Erythroblast (primary cell): ENCODE measurements at regions not wholly inside any gene's neighbourhood (a gene's known extent, or its start where the extent isn't known, plus 50 kb on each side); places are given as distances from the start of the nearest gene placed in this dataset.
"Not testable (repeated sequence)": the region's sequence is repeated elsewhere in the genome, so short reads cannot be mapped to it uniquely, and the experiment has no call there.

Source experiments
- DNase-seq, 2 experiments: peaks; one replicate each; lab custom pipeline; 2025; lab: John Stamatoyannopoulos, UW
- GATA1 ChIP-seq: IDR thresholded peaks from 2 replicates; pipeline ENCODE4 v1.6.1; 2011; ENCODE audit warnings: low read depth, mild to moderate bottlenecking, control low read depth, low read length, moderate library complexity
- POLR2A ChIP-seq: IDR thresholded peaks from 2 replicates; pipeline ENCODE4 v1.6.1; 2011; ENCODE audit warnings: mild to moderate bottlenecking, low read length

DNA sequence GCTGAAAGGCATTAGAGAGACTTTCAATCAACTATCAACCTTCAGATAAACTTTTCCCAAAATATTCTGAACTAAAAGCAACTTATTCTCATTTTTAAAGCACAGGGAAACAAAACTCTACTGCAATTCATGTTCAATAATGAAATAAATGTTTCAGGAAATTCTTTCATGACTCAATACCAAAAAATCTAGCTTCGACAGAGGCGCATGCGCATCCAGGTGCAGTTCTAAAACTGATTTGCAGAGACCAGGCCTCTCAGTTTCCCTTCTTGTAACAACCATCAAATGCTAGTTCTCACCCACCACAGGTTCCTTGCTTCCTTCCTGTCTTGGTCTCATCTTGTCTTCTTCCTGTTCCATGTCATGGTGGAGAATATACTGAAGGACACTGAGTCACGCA is 55.3 kb upstream of the NRBF2 start:
- no peak for TF ChIP-seq GATA1
- no peak for TF ChIP-seq POLR2A

DNA sequence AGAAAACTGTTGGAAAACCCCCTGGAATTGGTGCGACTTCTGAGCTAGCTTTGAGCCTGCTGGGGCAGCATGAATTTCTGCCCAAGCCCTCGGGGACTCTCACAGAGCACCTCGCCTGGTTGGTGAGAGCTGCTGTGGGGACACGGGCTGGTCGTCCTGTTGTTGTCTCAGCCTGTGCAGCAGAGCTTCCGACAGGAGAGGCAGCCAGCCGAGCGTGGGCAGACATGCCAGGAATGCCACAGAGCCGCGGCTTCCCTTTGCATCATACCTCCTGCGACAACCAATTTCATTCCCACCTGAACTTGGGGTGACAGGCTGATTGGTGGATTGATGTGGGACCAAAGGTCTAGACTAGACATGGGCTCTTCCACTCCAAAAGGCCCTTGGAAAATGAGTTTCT is 60.2 kb upstream of the NRBF2 start:
- DNase-seq = no peak

More for the DNA sequence above, 55.3 kb upstream of the NRBF2 start:
- no peak for DNase-seq

DNA sequence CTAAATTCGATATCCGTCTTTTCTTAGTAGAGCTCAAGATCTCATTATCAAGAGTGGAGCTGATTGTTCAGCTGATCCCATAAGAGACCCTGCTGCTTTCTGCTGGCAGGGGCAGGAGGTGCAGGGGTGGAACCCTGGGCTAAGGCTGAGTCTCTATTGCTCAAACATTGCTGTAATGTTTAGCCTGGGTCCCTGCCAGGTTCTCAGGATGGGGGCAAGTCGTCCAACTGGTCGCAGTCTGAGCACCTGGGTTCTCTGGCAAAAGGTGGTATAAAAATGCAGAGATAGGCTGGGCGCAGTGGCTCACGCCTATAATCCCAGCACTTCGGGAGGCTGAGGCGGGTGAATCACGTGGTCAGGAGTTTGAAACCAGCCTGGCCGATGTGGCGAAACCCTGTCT is 62.0 kb upstream of the NRBF2 start:
- DNase-seq = no peak
- TF ChIP-seq GATA1 (no peak), POLR2A (no peak)

More for the DNA sequence above, 60.2 kb upstream of the NRBF2 start:
- TF ChIP-seq POLR2A = no peak
- TF ChIP-seq GATA1 = no peak

DNA sequence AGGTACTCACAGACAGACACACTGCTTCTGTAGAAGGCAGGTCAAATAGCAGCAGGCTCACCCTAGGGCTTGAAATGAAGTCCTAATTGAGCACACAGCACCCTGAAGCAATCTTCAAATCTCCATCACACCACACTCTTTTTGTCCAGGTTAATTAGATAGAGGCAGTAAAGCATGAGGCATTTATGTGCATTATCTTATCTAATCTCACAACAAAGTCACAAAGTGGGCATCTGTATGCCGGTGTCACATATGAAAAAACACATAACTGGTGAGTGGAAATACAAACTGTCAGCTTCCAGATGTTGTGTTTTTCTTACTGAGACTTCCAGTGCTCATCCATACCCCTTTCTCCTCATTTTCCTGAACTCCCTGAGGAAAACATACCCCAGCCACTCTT is 63.8 kb upstream of the NRBF2 start:
- no peak for TF ChIP-seq POLR2A
- no peak for TF ChIP-seq GATA1
- no peak for DNase-seq

DNA sequence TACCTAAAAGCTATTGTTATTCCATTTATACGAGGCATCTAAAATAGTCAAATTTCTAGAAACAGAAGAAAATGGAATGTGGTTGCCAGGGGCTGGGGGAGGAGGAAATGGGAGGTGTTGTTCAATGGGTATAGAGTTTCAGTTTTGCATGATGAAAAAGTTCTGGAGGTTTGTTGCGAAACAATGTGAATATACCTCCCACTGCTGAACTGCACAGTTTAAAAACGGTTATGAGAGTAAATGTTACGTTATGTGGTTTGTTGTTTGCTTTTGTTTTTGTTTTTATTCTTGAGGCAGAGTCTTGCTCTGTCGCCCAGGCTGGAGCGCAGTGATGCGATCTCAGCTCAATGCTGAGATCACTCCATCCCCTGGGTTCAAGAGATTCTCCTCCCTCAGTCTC is 64.9 kb upstream of the NRBF2 start:
- TF ChIP-seq POLR2A (no peak), GATA1 (no peak)
- DNase-seq = no peak

DNA sequence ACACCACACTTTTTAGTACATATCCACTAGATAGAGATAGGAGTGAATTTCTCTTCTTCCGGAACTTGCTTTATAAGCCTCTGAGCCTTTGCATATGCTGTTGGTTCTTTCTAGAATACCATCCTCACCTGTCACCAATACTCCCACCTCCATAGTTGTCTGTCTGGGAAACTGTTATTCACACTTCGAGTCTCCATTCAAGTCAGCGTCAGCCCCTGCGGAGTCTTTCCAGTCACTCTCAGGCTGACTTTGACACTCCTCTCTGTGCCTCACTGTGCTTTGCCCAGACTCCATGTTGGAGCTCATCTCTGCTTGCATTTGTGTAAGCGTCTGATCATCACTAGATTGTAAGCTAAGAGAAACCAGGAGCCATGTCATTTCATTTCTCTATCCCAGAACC is 66.5 kb upstream of the NRBF2 start:
- no peak for DNase-seq
- TF ChIP-seq GATA1 (no peak), POLR2A (no peak)

DNA sequence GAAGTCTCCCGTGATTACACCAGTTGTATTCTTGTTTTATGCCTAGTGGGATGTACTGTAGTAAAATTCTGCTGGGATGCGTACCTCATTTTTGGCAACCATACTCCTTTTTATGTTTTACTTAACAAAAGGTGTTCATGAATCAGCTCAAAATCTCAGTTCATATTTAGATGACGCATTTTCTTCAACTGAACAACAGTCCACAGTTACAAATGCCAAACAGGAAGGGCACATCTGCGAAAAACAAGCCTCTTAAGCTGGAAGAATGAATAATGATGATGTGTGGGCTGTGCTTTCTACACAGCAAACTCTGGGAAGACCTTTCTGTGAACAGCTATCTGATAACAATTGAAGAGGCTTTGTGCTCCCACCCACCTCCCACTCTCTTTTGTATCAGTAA is 68.4 kb upstream of the NRBF2 start:
- DNase-seq = no peak

DNA sequence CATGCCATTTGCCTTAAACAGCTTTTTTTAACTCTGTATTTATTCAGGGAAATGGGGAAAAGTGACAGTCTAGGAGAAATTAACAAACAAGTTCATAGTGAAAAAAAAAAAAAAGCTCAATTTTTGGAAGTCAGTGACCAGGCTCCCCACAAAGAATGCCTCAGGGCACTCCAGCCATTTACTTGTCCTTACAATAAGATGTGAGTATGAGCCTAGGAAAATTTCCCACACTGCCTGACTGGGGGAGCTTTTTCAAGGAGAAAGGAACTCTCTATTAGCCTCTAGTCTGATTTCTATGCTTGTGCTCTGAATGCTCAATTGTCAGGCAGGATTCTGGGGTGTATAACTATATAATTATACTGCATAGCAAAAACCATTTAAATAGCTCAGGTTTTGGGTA is 74.9 kb upstream of the NRBF2 start:
- DNase-seq = no peak
- TF ChIP-seq GATA1 (no peak), POLR2A (no peak)

More for the DNA sequence above, 68.4 kb upstream of the NRBF2 start:
- no peak for TF ChIP-seq POLR2A

DNA sequence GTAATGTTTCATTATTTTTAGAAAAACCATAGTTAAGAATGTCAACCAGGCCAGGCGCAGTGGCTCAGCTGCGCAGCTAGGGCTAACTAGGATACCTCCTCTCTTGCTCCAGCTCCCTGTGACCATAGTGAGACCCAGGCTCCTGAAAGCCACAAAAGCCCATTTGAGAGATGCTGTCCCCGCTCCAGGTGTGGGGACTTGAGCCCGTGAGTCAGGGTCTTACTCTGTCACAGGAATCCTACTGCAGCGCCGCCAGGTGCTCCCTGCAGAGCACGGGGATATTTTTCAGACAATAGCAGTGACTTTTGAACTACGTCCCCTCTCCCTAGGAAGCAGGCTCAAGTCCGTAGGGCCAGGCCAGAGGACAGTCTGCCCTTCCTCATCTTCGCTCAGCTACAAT is 75.6 kb upstream of the NRBF2 start:
- DNase-seq = no peak
- TF ChIP-seq POLR2A = no peak
- TF ChIP-seq GATA1 = no peak

DNA sequence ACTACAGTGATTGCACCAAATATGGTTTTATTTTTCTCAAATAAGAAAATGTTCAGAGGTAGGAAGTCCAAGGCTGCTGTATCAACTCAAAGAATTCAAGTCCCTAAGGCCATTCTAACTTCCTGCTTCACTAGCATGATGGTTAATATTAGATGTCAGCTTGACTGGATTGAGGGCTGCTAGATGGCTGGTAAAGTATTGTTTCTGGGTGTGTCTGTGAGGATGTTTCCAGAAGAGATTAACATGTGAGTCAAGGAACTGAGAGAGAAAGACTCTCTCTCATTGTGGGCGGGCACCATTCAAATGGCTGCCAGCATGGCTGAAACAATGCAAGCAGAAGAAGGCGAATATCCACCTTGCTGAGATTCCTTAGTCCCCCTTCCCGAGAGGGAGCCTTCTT is 77.4 kb upstream of the NRBF2 start:
- no peak for DNase-seq
- TF ChIP-seq POLR2A = no peak
- no peak for TF ChIP-seq GATA1

DNA sequence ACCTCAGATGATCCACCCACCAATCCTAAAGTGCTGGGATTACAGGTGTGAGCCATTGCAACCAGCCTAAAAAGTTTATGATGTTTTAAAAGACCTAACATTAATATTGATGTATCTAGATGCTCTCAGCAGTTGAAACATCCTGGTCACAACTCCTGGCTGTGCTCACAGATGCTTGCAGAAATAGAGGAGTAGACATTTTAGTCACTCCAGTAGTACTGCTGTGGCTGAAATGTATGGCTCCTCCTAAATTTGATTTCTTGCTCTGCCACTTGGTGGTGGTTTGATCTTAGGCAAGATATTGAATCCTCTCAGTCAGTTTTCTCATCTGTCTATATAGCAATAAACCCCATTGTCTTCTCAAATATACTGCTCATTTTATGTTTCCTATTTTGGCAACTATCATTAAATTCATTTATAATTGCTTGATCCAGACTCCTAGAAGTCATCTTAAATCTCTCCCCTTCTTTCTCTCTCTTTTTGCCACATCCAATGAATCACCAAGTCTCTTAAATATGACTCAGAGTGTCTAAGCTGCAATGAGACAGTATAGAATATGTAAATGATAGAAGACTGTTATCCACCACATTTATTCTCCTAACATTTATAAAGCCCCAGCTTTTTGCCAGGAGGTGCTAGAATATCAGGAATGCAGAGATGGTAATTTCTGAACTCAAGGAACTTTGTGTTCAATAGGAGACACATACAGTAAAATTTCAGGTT is 78.1 kb upstream of the NRBF2 start:
- TF ChIP-seq POLR2A (no peak), GATA1 (no peak)
- DNase-seq = no peak

DNA sequence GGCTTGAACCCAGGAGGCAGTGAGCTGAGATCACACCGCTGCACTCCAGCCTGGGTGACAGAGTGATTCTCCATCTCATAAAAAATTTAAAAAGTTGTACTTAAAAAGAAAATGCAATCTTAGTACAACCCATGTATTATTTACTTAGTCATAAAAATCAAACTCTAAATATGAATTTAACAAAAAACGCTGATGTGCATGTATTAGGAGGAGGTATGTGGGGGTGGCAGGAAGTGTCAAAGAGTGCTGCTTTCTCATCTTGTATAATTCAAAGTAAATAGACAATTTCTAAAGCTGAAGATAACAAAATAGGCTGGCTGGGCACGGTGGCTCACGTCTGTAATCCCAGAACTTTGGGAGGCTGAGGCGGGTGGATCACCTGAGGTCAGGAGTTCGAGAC is 81.0 kb upstream of the NRBF2 start:
- no peak for TF ChIP-seq GATA1
- TF ChIP-seq POLR2A = no peak
- no peak for DNase-seq

DNA sequence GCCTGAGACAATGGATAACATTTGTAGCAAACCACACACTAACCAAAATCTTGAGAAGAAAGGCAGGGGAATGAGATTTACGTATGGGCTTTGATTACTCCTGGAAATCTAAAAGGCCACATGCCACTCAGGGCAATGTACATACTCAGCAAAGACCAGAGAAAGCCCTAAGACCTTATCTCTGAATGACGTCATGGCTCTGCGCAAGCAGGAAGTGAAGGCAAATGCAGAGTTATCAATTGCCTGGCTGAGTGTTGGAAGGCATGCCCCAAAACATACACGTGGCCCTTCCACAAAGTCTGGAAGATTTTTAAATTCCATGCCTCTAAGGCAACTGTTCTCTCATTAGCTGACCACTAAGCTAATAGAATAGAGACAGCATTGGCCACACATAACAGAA is 90.9 kb upstream of the NRBF2 start:
- DNase-seq = peak; percentile 2 to 20
- TF ChIP-seq POLR2A (no peak), GATA1 (no peak)

DNA sequence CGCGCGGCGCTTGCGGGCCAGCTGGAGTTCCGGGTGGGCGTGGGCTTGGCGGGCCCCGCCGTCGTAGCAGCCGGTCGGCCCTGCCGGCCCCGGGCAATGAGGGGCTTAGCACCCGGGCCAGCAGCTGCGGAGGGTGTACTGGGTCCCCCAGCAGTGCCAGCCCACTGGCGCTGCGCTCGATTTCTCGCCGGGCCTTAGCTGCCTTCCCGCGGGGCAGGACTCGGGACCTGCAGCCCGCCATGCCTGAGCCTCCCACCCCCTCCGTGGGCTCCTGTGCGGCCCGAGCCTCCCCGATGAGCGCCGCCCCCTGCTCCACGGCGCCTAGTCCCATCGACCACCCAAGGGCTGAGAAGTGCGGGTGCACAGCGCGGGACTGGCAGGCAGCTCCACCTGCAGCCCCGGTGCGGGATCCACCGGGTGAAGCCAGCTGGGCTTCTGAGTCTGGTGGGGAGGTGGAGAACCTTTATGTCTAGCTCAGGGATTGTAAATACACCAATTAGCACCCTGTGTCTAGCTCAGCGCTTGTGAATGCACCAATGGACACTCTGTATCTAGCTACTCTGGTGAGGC is 99.4 kb upstream of the NRBF2 start:
- not testable (repeated sequence) for DNase-seq

DNA sequence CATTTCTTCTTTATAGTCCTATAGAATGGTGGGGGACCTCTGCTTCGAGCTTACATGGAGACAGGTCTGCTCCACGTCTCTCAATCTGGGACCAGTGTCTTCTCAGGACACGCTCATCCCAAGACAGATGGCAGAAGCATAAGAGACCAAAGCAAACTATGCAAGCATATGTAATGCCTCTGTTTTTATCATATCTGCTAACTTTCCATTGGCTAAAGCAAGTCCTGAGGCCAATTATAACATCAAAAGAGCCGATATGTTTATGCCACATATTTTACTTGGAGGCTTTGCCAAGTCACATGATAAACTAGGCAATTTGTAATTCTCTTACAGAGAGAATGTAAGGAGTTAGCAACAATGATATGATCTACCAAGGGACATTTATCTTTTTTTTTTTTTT is 102.6 kb upstream of the NRBF2 start:
- DNase-seq = no peak
- no peak for TF ChIP-seq GATA1
- no peak for TF ChIP-seq POLR2A

DNA sequence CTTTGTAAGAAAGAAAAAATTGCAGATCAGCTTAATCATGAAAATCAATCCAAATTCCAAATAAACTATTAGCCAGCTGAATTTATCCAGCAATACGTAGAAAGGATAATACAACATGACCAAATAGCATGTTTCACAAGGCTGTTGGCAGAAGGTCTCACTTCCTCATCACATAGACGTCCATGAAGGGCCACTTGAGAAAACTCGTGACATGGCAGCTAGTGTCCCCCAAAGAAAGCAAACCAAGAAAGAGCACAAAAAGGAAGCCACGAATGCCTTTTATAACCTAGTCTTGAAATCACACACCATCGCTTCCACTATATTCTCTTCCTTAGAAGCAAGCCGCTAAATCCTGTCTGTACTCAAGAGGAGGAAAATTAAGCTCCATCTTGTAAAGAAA is 105.6 kb upstream of the NRBF2 start:
- TF ChIP-seq POLR2A = no peak
- no peak for TF ChIP-seq GATA1
- DNase-seq = no peak
